ENCODE measurements at regions not wholly inside any gene's neighbourhood (a gene's known extent, or its start where the extent isn't known, plus 50 kb on each side); places are given as distances from the start of the nearest gene placed in this dataset.

DNA sequence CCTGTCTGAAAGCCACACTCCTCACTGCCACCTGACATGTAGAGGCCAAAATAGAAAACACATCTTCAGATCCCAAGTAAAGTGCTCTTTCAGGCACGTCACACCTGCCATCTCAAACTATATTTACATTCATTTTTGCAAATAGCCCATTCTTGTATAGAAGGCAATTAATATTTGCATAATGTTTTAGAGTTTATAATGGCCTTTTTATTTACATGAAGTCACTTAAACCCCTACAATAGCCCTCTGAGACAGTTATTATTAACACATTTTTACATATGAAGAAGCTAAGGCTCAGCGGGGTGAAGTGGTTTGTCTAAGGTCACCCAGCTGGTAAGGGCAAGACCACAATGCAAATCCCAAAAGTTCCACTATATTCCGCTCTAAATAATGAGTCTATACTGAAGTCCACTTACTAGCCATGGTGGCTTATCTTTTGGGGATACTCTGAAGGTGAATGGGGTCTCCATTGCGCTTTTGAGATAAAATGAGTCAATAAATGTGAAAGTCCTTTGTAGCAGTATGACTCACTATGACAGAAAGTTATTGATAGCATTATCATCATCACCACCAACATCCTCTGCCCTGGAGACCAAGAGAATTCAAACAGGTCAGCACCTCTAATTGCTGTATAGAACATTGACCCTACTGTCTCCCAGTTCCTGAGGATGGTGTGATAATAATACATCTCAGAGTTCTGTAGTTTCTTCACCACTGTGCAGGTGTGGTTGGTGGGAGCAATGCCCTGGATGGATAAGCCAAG is 155.9 kb upstream of the BCL6 start:
- no peak for DNase-seq (ENCODE audit: low spot score)
- Mint-ChIP-seq H3K4me3 (peak overlapping the region; percentile 7; the same call in 1 of the 2 replicates), H3K36me3 (no peaks in the 10 kb centered on the region), H3K4me1 (peaks cover 33% of the 10 kb centered on the region), H3K27me3 (ENCODE audit: low read depth) (no peaks in the 10 kb centered on the region), H3K9me3 (no peaks in the 10 kb centered on the region), H3K27ac (no peak overlapping the region)
- TF ChIP-seq SOX15 (CRISPR knock-in tag; IDR thresholded peaks at IDR 0.05) (no peak), NFE2L1 (CRISPR knock-in tag; IDR thresholded peaks at IDR 0.05) (no peak), ESRRA (CRISPR knock-in tag; IDR thresholded peaks at IDR 0.05; ENCODE audit: borderline replicate concordance) (no peak), E2F1 (CRISPR knock-in tag; IDR thresholded peaks at IDR 0.05) (no peak), GTF2I (CRISPR knock-in tag; conservative IDR thresholded peaks at IDR 0.05) (no peak), RELA (CRISPR knock-in tag; IDR thresholded peaks at IDR 0.05; ENCODE audit: borderline replicate concordance) (no peak), HMGXB4 (CRISPR knock-in tag; IDR thresholded peaks at IDR 0.05) (no peak), MXD4 (CRISPR knock-in tag; IDR thresholded peaks at IDR 0.05; ENCODE audit: borderline replicate concordance) (no peak), GRHL2 (CRISPR knock-in tag; IDR thresholded peaks at IDR 0.05; ENCODE audit: insufficient replicate concordance, severe bottlenecking) (no peak), ZNF532 (CRISPR knock-in tag; IDR thresholded peaks at IDR 0.05; ENCODE audit: borderline replicate concordance) (no peak), ZNF423 (CRISPR knock-in tag; IDR thresholded peaks at IDR 0.05) (no peak), OVOL2 (CRISPR knock-in tag; IDR thresholded peaks at IDR 0.05; ENCODE audit: borderline replicate concordance) (no peak), SMAD3 (CRISPR knock-in tag; IDR thresholded peaks at IDR 0.05; ENCODE audit: borderline replicate concordance) (no peak), ETV6 (CRISPR knock-in tag; IDR thresholded peaks at IDR 0.05) (no peak)
- TF ChIP-seq, protein P1, sequence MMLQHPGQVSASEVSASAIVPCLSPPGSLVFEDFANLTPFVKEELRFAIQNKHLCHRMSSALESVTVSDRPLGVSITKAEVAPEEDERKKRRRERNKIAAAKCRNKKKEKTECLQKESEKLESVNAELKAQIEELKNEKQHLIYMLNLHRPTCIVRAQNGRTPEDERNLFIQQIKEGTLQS (CRISPR knock-in tag; conservative IDR thresholded peaks at IDR 0.05) = no peak
- CTCF ChIA-PET = interaction anchor here (2.7 kb wide), 1 partner anchor 161 kb away, joined by 8 read pairs; no protein-coding TSS in a partner anchor
- POLR2A ChIA-PET = no interaction called here
- ATAC-seq = no peak

- H3K36me3 Mint-ChIP-seq = no peaks in the 10 kb centered on the region
- TF ChIP-seq GRHL2 (CRISPR knock-in tag; IDR thresholded peaks at IDR 0.05; ENCODE audit: insufficient replicate concordance, severe bottlenecking) (no peak), ZNF232 (CRISPR knock-in tag; IDR thresholded peaks at IDR 0.05) (no peak), CREM (CRISPR knock-in tag; IDR thresholded peaks at IDR 0.05) (no peak), TEAD4 (CRISPR knock-in tag; IDR thresholded peaks at IDR 0.05) (no peak), NFE2L1 (CRISPR knock-in tag; IDR thresholded peaks at IDR 0.05) (no peak), KAT7 (CRISPR knock-in tag; IDR thresholded peaks at IDR 0.05; ENCODE audit: borderline replicate concordance) (no peak), JUN (CRISPR knock-in tag; IDR thresholded peaks at IDR 0.05) (no peak), JAZF1 (CRISPR knock-in tag; IDR thresholded peaks at IDR 0.05) (no peak), TCF7 (CRISPR knock-in tag; IDR thresholded peaks at IDR 0.05; ENCODE audit: low read depth) (no peak), NR2C2 (CRISPR knock-in tag; IDR thresholded peaks at IDR 0.05) (no peak)
- TF ChIP-seq, protein P2, sequence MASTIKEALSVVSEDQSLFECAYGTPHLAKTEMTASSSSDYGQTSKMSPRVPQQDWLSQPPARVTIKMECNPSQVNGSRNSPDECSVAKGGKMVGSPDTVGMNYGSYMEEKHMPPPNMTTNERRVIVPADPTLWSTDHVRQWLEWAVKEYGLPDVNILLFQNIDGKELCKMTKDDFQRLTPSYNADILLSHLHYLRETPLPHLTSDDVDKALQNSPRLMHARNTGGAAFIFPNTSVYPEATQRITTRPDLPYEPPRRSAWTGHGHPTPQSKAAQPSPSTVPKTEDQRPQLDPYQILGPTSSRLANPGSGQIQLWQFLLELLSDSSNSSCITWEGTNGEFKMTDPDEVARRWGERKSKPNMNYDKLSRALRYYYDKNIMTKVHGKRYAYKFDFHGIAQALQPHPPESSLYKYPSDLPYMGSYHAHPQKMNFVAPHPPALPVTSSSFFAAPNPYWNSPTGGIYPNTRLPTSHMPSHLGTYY (CRISPR knock-in tag; IDR thresholded peaks at IDR 0.05) = no peak
- no peaks in the 10 kb centered on the region for H3K9me3 Mint-ChIP-seq
- DNase-seq (ENCODE audit: low spot score) (no peak), ATAC-seq (peak; percentile 44)
- H3K27me3 Mint-ChIP-seq (ENCODE audit: low read depth) = no peaks in the 10 kb centered on the region
- peaks cover 38% of the 10 kb centered on the region for H3K4me1 Mint-ChIP-seq
- no peak overlapping the region for H3K4me3 Mint-ChIP-seq
- POLR2A ChIA-PET = no interaction called here
- CTCF ChIA-PET = interaction anchor here (2.7 kb wide), 1 partner anchor 162 kb away, joined by 8 read pairs; no protein-coding TSS in a partner anchor
- H3K27ac Mint-ChIP-seq = no peak overlapping the region
These were observed 156.8 kb upstream of the BCL6 start for GRCh38 chr3:187902041-187902471.

Measured in WTC11 (cell line).